GM19239 (cell line): ENCODE measurements at regions not wholly inside any gene's neighbourhood (a gene's known extent, or its start where the extent isn't known, plus 50 kb on each side); places are given as distances from the start of the nearest gene placed in this dataset.
"Not testable (repeated sequence)": the region's sequence is repeated elsewhere in the genome, so short reads cannot be mapped to it uniquely, and the experiment has no call there.

ENCODE experiments used
- DNase-seq: peaks from one replicate; pipeline ENCODE4 v3.0.0; 2011; ENCODE audit warnings: low spot score; ENCODE audit not compliant: insufficient read length
- FAIRE-seq: peaks from 2 replicates; lab custom pipeline; 2011; peaks lifted over from hg19 to GRCh38; lab: Jason Lieb, UNC

DNA sequence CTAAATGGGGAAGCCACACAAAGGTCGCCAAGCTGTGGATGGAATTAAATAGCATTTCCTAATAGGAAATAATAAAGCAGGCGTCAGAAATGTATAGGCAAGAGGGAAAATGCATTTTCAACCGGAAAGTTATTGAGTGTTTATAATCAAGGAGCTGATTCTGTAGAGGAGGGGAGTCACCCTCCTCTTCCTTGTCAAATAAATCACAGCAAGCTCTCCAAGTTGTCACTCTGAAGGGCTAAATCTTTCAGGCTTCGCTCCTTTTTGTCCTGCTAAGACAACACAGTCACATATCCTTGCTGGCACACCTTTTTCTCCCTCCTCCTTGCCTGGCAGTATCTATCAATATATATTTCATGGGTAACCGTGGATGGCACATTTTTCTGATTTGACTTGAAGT is 338.4 kb downstream of the SATB1 start:
- FAIRE-seq (no peak), DNase-seq (no peak)

DNA sequence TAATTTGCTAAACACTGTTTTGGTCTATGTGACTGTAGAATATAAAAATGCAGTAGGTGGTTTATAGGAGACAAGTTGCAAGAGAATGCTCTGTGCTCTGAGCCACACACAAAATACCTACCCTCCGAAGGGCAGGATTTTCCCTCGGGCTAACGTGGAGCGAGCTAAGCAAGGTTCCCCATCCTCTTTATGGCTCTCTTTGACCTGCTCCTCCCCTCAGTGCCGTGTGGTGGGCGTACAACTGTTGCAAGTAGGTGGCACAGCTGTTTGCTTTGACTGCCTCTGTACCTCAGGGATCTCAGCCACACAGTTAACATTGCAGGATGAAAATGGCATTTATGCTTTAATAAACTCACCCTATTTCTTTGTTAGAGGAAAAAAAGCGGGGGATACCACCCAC is 339.1 kb downstream of the SATB1 start:
- FAIRE-seq (no peak), DNase-seq (no peak)

GRCh38 chr3:18085429-18085828 is 339.7 kb downstream of the SATB1 start:
- FAIRE-seq = no peak

DNA sequence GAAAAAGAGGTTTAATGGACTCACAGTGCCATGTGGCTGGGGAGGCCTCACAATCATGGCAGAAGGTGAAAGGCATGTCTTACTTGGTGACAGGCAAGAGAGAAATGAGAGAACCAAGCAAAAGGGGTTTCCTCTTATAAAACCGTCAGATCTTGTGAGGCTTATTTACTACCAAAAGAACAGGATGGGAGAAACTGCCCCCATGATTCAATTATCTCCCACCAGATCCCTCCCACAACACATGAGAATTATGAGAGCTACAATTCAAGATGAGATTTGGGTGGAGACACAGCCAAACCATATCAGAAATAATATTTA is 340.8 kb upstream of the TBC1D5 start:
- DNase-seq, FAIRE-seq: not testable (repeated sequence)

More at GRCh38 chr3:18085429-18085828, 339.7 kb downstream of the SATB1 start:
- DNase-seq = no peak

DNA sequence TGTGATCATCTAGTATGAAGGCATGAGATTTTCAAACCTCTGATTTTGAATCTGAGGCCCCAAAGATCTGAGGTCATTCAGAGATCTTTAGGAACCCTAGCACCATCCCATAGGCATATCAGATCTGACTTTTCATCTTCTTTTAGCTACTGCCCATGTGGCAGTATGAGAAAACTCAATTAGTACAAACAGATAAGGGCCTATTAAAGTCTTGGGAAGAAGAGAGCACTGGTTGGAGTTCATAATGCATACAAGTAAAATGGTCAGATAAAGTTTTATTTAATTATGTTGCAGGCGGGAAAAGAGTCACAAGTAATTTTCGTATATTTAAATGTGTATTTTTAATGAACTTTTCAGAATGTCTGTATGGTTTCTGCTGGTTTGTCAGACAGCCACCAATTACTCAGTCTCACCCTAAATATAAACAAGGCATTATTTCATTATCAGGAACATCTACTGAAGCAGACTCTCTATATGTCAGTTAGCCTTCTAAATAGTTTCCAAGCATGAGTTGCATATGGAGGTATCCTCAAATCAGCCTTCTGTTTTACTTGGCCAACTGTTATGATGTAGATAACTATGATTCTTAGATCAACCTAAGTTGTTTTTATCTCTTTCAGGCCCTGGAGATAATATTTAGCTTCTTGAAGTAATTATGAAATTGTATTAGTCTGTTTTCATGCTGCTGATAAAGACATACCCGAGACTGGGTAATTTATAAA is 340.3 kb upstream of the TBC1D5 start:
- no peak for FAIRE-seq
- DNase-seq = no peak

DNA sequence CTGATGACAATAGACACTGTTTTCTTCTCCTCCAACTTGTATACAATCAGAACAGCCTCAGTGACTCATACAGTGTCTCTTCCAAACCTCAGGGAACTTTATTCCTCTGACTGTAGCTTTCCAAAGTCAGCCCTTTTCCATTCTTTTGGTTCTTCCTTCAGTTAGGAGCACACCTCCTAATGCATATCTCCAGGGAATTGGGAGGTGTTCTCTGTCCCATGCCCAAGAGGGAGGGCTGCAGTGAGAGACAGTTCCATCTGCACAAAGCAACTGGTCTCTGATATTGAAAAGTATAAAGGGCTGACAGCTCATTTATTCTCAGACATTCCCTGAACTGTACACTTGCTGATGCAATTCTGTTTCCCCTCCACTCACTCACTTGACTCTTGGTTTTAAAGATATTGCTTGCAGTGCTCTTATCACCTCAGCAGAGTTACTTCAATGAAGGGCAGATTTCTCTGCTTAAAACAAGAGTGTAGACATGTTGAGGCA is 337.8 kb upstream of the TBC1D5 start:
- no peak for FAIRE-seq
- DNase-seq = no peak

GRCh38 chr3:18079739-18080138 is 337.3 kb upstream of the TBC1D5 start:
- FAIRE-seq (no peak), DNase-seq (no peak)

DNA sequence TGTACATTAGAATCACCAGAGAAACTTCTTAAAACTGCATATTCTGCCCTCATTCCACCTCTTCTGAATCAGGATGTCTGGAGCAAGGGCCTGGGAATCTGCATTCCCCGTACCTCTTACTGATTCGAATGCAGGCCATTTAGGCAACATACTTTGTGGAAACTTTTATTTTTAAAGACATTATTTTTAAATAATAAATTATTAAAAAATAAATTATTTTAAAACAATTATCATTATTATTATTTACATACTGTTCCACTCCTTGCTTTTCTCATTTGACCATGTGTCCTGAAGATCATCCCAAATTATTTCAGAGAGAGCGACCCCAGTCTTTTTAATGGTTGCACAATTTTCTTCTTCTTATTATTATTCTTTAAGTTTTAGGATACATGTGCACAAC is 336.6 kb upstream of the TBC1D5 start:
- DNase-seq (no peak), FAIRE-seq (no peak)

DNA sequence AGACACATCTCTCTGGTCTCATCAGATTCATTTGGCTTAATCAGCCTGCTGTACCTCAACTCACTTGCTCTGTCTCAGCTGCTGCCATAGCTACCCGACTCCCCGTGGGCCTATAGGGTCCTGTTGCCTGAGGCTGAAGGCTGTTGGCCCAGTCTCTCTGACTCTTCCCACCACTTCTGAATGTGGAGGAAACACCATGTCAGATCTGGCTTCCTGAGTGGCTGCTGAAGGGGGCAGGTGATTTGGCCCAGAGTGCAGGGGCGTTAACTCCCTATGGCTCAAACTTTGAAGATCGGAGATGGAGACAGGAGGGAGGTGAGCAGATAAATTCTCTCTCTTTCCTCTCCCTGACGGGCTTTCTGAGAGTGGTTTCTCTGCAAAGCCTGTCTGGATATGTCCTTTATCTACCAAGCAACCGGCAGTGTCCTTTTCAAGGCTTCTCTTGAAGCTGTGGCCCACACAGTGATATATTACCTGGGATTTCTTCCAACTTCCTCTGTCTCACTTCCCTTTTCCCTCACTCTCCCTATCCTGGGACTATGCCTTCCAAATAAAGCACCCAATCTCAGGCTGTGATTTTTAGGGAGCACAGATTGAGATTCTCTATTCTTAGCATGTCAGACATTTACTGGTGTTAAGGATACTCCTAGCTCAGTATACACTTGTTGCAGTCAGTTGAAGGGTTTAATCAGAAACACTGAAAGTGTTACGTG is 334.9 kb upstream of the TBC1D5 start:
- FAIRE-seq = no peak
- DNase-seq = no peak

- FAIRE-seq (no peak), DNase-seq (no peak)
Observed at GRCh38 chr3:18076301-18076700, 333.9 kb upstream of the TBC1D5 start.

DNA sequence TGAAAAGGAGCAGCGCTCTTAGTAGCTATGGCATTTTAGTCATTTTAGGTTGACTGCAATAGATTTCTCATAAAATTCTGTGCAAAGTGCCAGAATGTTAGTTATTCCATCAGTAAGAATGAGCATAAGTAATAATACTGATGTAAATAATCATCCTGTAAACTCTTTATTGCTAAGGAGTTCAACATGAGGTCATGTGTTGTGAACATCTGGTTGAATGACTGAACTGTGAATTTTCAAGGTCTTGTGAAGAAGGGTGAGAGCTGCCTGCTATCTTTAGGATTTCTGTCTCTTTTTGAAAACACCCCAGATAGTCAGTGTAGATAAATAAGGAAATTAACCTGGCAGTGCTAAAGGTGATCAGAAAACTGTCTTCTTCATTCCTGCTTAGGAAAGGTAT is 333.4 kb upstream of the TBC1D5 start:
- no peak for FAIRE-seq

DNA sequence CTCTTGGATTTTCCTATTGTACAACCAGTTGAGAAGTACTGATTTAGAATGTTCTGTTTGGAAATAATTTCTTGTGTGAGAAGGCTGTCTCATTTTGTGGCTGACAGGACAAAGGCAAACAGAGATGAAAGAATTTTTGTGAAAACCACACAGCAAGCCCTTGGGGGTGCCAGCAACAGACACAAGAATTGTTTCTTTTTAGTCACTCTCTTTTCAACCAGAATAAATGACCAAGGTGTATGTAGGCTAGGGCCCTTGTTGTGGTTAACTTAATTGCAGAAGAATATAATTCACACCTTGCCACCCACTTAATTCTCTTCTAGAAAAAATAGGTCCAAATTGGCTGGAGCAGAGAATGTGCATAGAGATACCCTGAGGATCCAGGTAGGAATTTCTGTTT is 329.4 kb upstream of the TBC1D5 start:
- FAIRE-seq = no peak
- DNase-seq = no peak

More for the DNA sequence above, 333.4 kb upstream of the TBC1D5 start:
- DNase-seq = no peak

DNA sequence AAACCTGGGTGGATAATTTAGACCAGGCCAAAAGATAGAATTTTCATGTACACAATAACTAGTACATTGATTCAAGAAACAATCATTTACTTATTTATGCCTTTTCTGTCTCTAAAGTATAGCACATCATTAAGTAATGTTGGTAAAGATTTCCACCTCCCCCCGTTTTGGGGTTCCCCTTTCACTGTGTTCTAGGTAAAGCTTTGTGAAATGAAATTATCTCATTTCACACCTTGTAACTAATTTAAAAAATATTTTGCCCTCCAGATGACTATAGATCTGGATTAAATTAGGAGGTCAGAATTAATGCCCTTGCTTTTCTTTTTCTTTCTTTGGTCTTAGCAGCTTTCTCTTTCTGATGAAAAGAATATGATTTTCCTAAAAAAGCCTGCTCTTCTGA is 328.5 kb upstream of the TBC1D5 start:
- no peak for FAIRE-seq
- no peak for DNase-seq

GRCh38 chr3:18070231-18070630 is 327.8 kb upstream of the TBC1D5 start:
- FAIRE-seq (no peak), DNase-seq (no peak)

DNA sequence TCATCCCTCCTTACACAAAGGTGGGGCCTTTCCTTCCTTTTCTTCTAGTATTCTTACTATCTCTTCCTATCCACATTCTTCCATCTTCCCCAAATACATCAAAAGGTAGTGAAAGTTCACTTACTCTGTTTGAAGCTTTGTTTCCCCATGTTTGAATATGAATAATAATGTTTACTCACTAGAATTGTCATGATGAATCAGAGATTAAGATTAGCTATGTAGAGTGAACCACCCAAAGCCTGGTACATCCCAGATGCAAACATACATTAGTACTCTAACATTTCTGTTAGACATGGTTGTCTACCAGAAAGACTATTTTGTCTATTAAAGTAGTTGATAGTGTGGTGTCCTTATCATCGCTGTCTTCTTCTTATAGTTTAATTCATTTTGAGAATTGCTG is 327.1 kb upstream of the TBC1D5 start:
- DNase-seq (no peak), FAIRE-seq (no peak)

DNA sequence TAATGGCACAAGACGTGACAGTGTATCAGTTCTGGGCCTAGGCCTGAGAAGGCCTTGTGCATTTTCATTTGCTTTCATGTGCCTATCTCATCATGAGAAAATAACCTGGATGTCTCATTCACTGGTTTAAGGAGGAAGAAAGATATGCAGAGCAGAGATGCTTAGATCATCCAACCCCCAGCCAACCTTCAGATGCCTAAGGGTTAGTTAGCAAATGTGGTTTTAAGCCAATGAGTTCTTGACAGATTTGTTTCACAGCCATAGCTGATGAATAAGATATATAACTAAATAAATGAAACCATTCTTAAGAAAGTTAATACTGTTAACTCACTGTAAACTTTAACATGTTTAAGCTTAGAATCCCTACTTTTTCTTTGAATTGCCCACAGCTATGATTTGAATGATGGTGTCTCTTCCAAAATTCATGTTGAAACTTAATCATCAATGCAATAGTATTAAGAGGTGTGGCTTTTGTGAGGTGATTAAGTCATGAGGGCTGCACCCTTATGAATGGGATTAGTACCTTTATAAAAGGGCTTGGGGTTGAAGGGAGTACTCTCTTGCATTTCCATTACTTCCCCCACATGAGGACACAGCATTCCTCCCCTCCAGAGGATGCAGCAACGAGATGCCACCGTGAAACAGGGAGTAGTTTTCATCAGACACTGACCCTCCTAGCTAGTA is 324.6 kb upstream of the TBC1D5 start:
- DNase-seq = no peak
- FAIRE-seq = no peak

- FAIRE-seq = no peak
- DNase-seq = no peak
Observed at GRCh38 chr3:18064586-18064985, 322.2 kb upstream of the TBC1D5 start.

GRCh38 chr3:18062657-18063025 is 320.2 kb upstream of the TBC1D5 start:
- FAIRE-seq (no peak), DNase-seq (no peak)

- no peak for DNase-seq
- no peak for FAIRE-seq
Observed at GRCh38 chr3:18061737-18062656, 319.6 kb upstream of the TBC1D5 start.

GRCh38 chr3:18058666-18059065 is 316.2 kb upstream of the TBC1D5 start:
- DNase-seq (no peak), FAIRE-seq (no peak)
